ENCODE measurements at regions not wholly inside any gene's neighbourhood (a gene's known extent, or its start where the extent isn't known, plus 50 kb on each side); places are given as distances from the start of the nearest gene placed in this dataset.

DNA sequence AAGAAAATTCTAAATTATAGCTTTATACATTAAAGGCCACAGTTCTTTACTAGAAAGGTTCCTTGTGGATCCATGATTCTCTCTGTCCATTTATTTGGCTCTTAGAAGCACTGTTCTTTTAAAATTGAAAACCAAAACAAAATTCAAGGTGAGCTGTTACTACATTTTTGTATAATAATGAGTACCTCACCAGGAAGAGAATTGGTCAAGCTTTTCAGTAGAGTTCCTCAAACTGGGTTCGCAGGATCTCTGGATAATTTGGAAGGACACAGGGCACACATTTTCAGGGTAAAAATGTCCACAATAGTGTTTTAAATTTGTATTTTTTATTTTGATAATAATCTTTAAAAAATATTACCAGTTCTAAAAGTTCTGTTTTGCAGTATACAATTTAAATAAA, 93.0 kb downstream of the PPP1R3A start:
- DNase-seq = no peak

- no peak for DNase-seq
Observed at GRCh38 chr7:113824117-113824823, 94.5 kb downstream of the PPP1R3A start.

- no peak for DNase-seq
Observed at GRCh38 chr7:113819474-113819873, 99.3 kb downstream of the PPP1R3A start.

DNA sequence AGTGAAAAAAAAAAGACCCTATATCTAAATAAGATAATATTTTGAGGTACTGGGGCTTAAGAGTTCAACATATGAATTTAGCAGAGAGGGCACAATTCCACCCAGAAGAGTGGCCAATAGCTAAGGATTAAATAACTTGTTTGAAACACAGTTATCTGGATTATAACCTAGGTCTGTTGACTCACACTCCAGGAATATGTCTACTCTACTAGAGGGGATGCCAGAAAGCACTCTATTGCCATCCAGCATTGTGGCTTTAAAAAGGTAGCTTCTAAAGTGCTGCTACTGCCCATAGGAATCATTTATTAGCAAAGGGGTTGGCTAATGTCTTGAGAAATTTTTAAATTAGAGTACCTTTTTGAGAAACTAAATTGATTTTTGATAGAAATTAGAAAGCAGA, 102.2 kb downstream of the PPP1R3A start:
- no peak for DNase-seq

- DNase-seq = no peak
Observed at GRCh38 chr7:113813471-113813870, 105.3 kb downstream of the PPP1R3A start.

- DNase-seq = no peak
Observed at GRCh38 chr7:113812591-113813255, 106.1 kb downstream of the PPP1R3A start.

DNA sequence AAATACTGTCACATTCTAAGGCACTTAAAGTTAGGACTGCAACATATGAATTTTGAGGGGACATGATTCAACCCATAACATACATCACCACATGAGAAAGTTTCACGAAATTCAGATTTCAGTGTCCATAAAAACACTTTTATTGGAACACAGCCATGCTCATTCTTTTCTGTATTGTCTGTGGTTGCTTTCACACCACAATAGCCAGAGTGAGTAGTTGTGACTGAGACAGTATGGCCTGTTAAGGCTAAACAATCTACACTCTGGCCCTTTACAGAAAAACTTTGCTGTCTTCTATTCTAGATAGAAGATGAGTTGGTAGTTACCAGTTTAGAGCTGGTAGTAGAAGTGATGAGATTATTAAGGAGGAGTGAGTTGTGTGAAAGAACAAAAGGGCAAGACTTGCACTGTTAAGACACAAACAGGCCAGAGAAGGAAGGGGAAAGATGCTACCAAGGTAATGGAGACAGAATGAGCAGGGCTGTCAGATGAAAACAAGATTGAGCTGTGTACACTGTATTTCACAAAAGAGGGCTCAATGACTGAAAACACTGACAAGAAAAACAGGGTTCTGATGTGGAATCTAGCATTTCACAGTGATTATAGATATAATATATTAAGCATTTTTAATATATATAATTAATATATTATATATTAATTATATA, 108.6 kb downstream of the PPP1R3A start:
- no peak for DNase-seq

DNA sequence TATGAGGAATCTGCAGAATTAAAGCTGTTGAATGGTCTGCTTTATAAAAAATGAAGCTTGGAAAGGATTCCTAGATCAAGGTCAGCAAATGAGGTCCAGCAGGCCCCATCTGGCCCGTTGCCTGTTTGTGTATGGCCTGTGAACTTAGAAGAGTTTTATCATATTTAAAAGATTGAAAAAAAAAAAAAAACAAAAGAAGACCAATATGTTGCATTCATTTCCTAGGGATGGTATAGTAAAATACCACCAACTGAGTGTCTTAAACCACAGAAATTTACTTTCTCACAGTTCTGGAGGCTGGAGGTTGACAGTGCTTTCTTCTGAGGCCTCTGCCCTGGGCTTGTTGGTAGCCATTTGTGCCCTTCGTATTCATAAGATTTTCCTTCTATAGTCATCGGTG, 109.2 kb downstream of the PPP1R3A start:
- no peak for DNase-seq

DNA sequence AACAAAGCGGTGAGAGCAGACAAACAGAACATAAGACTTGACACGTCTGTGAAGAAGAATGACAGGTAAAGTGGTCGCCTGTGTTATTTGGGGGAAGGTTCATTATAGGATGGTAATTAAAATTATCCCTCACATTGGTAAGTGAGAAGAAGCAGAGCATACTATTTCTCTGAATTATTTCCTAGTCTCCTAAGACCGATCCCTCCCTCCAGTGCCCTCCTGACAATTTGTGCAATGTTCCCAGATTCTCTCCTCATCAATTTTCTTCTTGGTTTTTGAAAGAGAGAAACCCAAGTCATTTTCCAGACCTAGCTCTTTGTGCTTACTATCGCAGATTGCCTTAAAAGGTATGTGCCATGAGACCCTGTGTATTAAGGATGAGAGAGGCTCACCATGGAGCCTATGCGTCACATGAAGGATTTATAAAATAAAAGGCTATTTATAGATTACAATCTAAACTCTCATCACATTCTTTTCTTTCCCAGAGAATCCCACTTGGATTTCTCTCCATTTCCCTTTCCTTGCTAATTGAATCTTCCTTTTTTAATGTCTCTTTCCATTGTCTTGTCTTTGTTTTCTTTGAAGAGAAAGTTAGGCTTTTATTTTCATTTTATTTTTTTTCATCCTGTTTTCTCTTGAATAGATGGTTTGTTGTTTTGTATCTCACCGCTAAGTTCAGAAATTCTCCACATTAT, 112.0 kb downstream of the PPP1R3A start:
- no peak for DNase-seq

GRCh38 chr7:113805976-113806375, 112.8 kb downstream of the PPP1R3A start:
- no peak for DNase-seq

- no peak for DNase-seq
Observed at GRCh38 chr7:113804475-113805095, 114.2 kb downstream of the PPP1R3A start.

- no peak for DNase-seq
Observed at GRCh38 chr7:113801751-113802150, 117.1 kb downstream of the PPP1R3A start.

- no peak for DNase-seq
Observed at GRCh38 chr7:113800826-113801225, 118.0 kb downstream of the PPP1R3A start.

- DNase-seq = no peak
Observed at GRCh38 chr7:113799896-113800295, 118.9 kb downstream of the PPP1R3A start.

GRCh38 chr7:113797420-113798010, 121.3 kb downstream of the PPP1R3A start:
- DNase-seq = no peak

DNA sequence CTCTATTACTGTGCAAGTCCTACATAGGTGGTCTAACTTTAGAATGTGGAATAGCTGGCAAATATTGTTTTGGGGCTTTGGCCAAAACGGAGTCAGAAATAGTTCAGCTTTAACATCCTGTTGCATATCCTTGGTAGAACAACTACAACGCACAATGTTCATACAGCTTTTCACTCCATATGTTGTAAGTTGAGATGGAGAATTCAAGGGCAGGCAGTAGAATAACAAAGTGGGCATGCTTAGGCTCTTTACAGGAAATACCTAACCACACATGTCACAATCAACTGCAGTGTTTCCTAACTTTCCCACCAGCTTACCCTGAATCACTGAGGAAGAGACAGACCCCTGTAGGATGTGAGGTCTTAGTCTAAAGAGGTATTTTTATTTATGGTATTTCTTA, 122.3 kb downstream of the PPP1R3A start:
- DNase-seq = no peak

- DNase-seq = no peak
Observed at GRCh38 chr7:113794573-113794972, 124.2 kb downstream of the PPP1R3A start.

DNA sequence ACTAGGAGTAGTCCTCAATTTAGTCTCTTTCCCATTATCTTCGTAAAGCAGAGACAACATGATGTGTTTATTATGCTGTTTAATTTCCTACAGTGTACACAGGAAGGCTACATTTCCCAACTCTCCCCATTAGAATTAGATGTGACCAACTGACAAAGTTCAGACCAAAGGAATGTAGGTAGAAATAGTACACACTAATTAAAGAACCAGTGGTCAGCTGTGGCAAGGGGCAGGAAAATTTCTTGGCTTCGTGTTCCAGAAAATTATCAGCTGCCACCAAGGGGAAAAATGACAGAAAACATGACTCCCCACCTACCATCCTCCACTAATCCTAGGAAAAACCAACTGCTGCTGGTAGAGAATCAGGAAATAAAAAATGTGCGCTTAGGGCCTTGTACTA, 125.6 kb downstream of the PPP1R3A start:
- DNase-seq = no peak

GRCh38 chr7:113790025-113790424, 128.8 kb downstream of the PPP1R3A start:
- DNase-seq = no peak

GRCh38 chr7:113787106-113787505, 131.7 kb downstream of the PPP1R3A start:
- no peak for DNase-seq

GRCh38 chr7:113784956-113785355, 133.9 kb downstream of the PPP1R3A start:
- no peak for DNase-seq

GRCh38 chr7:113784316-113784715, 134.5 kb downstream of the PPP1R3A start:
- no peak for DNase-seq

DNA sequence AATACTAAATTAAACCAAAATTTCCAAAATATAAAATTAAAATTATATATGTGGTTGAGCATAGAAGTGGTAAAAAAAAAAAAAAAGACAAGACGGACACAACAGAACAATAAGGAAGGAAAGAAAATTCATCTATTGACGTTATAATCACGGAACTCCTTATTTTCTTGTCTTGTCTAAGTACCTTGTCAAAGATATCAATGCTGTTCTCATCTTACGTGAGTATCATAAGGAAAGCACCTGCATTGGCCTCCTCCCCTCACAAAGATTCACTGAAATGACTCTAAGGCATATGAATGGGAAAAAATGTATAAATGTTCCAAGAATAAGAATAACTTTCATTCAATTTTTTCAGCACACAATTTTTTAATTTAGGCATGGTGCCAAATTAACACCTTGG, 135.4 kb downstream of the PPP1R3A start:
- no peak for DNase-seq

Data from activated CD4-positive, alpha-beta T cell treated with anti-CD3 and anti-CD28 coated beads, Interleukin-2, amount 50 U/mL, for 16 hours (primary cell).